ENCODE measurements at regions not wholly inside any gene's neighbourhood (a gene's known extent, or its start where the extent isn't known, plus 50 kb on each side); places are given as distances from the start of the nearest gene placed in this dataset.
"Not testable (repeated sequence)": the region's sequence is repeated elsewhere in the genome, so short reads cannot be mapped to it uniquely, and the experiment has no call there.

- DNase-seq = no peak
Observed at GRCh38 chr2:16454621-16455020, 211.0 kb downstream of the CYRIA start.

GRCh38 chr2:16452123-16452522 is 213.5 kb downstream of the CYRIA start:
- DNase-seq = no peak

- DNase-seq = no peak
Observed at GRCh38 chr2:16446706-16447105, 218.9 kb downstream of the CYRIA start.

- no peak for DNase-seq
Observed at GRCh38 chr2:16442971-16443370, 222.7 kb downstream of the CYRIA start.

- no peak for DNase-seq
Observed at GRCh38 chr2:16441431-16441830, 224.2 kb downstream of the CYRIA start.

- DNase-seq = no peak
Observed at GRCh38 chr2:16440898-16441297, 224.7 kb downstream of the CYRIA start.

GRCh38 chr2:16438613-16439321 is 226.9 kb downstream of the CYRIA start:
- DNase-seq = no peak

GRCh38 chr2:16437189-16437588 is 228.4 kb downstream of the CYRIA start:
- no peak for DNase-seq

- no peak for DNase-seq
Observed at GRCh38 chr2:16434393-16434792, 231.2 kb downstream of the CYRIA start.

GRCh38 chr2:16430846-16431245 is 234.8 kb downstream of the CYRIA start:
- no peak for DNase-seq

- no peak for DNase-seq
Observed at GRCh38 chr2:16429431-16430145, 236.0 kb downstream of the CYRIA start.

- no peak for DNase-seq
Observed at GRCh38 chr2:16429002-16429401, 236.6 kb downstream of the CYRIA start.

- DNase-seq = no peak
Observed at GRCh38 chr2:16425462-16426336, 239.9 kb downstream of the CYRIA start.

GRCh38 chr2:16420421-16420820 is 245.2 kb downstream of the CYRIA start:
- DNase-seq = no peak

- DNase-seq = no peak
Observed at GRCh38 chr2:16417726-16418125, 247.9 kb downstream of the CYRIA start.

- DNase-seq = no peak
Observed at GRCh38 chr2:16416651-16417050, 249.0 kb downstream of the CYRIA start.

- not testable (repeated sequence) for DNase-seq
Observed at GRCh38 chr2:16415861-16416260, 249.8 kb downstream of the CYRIA start.

- no peak for DNase-seq
Observed at GRCh38 chr2:16413947-16414346, 251.7 kb downstream of the CYRIA start.

GRCh38 chr2:16413285-16413684 is 252.3 kb downstream of the CYRIA start:
- DNase-seq = no peak

GRCh38 chr2:16412321-16413030 is 253.2 kb downstream of the CYRIA start:
- no peak for DNase-seq

- DNase-seq = no peak
Observed at GRCh38 chr2:16411788-16412187, 253.8 kb downstream of the CYRIA start.

- no peak for DNase-seq
Observed at GRCh38 chr2:16409849-16410248, 255.8 kb downstream of the CYRIA start.

- DNase-seq = no peak
Observed at GRCh38 chr2:16409006-16409390, 256.6 kb downstream of the CYRIA start.

Data from CD4-positive, alpha-beta T cell treated with Interferon gamma for 1 hour (primary cell).